ENCODE measurements at regions not wholly inside any gene's neighbourhood (a gene's known extent, or its start where the extent isn't known, plus 50 kb on each side); places are given as distances from the start of the nearest gene placed in this dataset.

- no TSS peak for BruUV-seq (replicated peaks)
- Histone ChIP-seq H3K4me2 (ENCODE audit: low read length) (no peak overlapping the region), H3K4me3 (ENCODE audit: low read length) (no peak overlapping the region), H3K27ac (ENCODE audit: low read length) (no peak overlapping the region), H3K4me1 (ENCODE audit: insufficient read depth, low read length) (no peaks in the 10 kb centered on the region), H3K27me3 (ENCODE audit: low read length) (peaks cover 14% of the 10 kb centered on the region), H3K79me2 (ENCODE audit: low read length) (no peaks in the 10 kb centered on the region), H4K20me1 (ENCODE audit: low read length) (no peaks in the 10 kb centered on the region), H3K9ac (ENCODE audit: low read length) (no peak overlapping the region), H2AFZ (ENCODE audit: low read length) (no peak overlapping the region), H3K9me2 (replicated peaks; ENCODE audit: low read length) (no peaks in the 10 kb centered on the region), H3K36me3 (ENCODE audit: low read depth, low read length) (no peaks in the 10 kb centered on the region), H3F3A (ENCODE audit: low read length, unreplicated experiment) (no peaks in the 10 kb centered on the region), H3K9me3 (ENCODE audit: low read length) (no peaks in the 10 kb centered on the region)
- DNase-seq: no peak
- no peak for ATAC-seq
- TF ChIP-seq EZH2phosphoT487 (IDR thresholded peaks at IDR 0.05; ENCODE audit: borderline replicate concordance, low read length): no peak
- TF ChIP-seq, protein P1, sequence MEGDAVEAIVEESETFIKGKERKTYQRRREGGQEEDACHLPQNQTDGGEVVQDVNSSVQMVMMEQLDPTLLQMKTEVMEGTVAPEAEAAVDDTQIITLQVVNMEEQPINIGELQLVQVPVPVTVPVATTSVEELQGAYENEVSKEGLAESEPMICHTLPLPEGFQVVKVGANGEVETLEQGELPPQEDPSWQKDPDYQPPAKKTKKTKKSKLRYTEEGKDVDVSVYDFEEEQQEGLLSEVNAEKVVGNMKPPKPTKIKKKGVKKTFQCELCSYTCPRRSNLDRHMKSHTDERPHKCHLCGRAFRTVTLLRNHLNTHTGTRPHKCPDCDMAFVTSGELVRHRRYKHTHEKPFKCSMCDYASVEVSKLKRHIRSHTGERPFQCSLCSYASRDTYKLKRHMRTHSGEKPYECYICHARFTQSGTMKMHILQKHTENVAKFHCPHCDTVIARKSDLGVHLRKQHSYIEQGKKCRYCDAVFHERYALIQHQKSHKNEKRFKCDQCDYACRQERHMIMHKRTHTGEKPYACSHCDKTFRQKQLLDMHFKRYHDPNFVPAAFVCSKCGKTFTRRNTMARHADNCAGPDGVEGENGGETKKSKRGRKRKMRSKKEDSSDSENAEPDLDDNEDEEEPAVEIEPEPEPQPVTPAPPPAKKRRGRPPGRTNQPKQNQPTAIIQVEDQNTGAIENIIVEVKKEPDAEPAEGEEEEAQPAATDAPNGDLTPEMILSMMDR (conservative IDR thresholded peaks at IDR 0.05; ENCODE audit: low read depth, low read length): no peak
- TF ChIP-seq EZH2 (IDR thresholded peaks at IDR 0.05; ENCODE audit: low read length, unreplicated experiment): no peak
- ChIA-PET POLR2A (ENCODE audit: unreplicated experiment) (no interaction called here), CTCF (no interaction called here)
- intact Hi-C loops (cut with micrococcal nuclease): no loop called here
Measured at GRCh38 chr4:3845744-3846429, 79.7 kb downstream of the ADRA2C start.

DNA sequence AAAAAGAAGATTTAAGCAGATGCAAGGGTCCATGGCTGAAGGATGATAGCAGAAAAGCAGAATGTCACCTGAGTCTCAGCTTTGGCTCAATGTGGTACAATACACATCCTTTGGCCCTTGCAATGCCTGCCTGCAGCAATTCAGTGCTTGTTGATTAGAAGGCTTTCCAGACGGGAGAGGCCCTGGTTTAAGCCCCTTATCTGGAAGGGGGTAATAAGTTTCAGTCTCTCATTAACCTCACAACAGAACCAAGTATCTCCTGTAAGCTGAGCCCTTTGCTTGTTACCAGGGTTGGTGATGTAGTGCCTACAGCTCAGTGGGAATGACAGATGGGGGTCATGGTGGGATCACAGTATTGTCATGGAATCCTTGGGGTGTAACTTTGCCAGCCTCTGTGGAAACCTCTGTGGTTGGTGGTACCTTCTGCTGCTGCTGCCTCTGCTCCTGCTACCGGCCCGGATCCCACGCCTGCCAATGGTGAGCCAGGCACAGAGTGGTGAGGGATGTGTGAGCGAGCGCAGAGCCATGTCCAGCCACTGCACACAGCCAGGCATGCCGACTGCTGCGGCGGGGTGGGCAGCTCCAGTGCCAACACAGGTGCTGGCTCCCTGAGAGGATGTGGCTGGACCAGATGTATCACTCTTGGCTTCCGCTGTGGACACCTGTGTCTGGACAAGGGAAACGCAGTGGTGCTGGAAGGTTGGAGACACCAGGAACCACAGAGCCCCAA lies 81.2 kb downstream of the ADRA2C start:
- Histone ChIP-seq H2AFZ (ENCODE audit: low read length) (no peak overlapping the region), H3K4me2 (ENCODE audit: low read length) (no peak overlapping the region), H4K20me1 (ENCODE audit: low read length) (no peaks in the 10 kb centered on the region), H3K9me3 (ENCODE audit: low read length) (no peaks in the 10 kb centered on the region), H3K79me2 (ENCODE audit: low read length) (no peaks in the 10 kb centered on the region), H3K4me1 (ENCODE audit: insufficient read depth, low read length) (no peaks in the 10 kb centered on the region), H3F3A (ENCODE audit: low read length, unreplicated experiment) (no peaks in the 10 kb centered on the region), H3K4me3 (ENCODE audit: low read length) (no peak overlapping the region), H3K36me3 (ENCODE audit: low read depth, low read length) (no peaks in the 10 kb centered on the region), H3K9me2 (replicated peaks; ENCODE audit: low read length) (no peaks in the 10 kb centered on the region), H3K9ac (ENCODE audit: low read length) (no peak overlapping the region), H3K27me3 (ENCODE audit: low read length) (peaks cover 13% of the 10 kb centered on the region), H3K27ac (ENCODE audit: low read length) (no peak overlapping the region)
- TF ChIP-seq EZH2 (IDR thresholded peaks at IDR 0.05; ENCODE audit: low read length, unreplicated experiment) (no peak), EZH2phosphoT487 (IDR thresholded peaks at IDR 0.05; ENCODE audit: borderline replicate concordance, low read length) (no peak)
- TF ChIP-seq, protein P1 (conservative IDR thresholded peaks at IDR 0.05; ENCODE audit: low read depth, low read length): no peak
- CTCF ChIA-PET: no interaction called here
- POLR2A ChIA-PET (ENCODE audit: unreplicated experiment): no interaction called here
- ATAC-seq (no peak), DNase-seq (no peak)
- BruUV-seq (replicated peaks): no TSS peak
- intact Hi-C loops (cut with micrococcal nuclease): no loop called here

DNA sequence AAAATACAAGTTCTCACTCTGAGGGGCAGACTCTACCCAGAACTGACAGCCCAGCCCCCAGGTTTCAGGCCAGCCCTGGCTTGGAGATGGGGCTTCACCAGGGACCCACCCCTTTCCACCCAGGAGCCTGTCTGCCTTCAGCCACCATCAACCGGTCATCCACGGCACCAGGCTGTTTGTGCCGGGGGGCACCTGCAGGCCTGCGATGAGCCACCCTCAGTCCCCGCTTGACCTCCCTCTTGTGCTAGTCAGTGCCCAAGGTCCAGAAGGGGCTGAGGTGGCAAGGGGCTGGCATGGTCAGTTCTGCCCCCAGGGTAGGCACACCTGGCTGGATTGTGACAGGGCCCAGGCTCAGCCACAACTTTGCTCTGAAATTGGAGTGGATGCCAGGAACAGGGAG lies 82.1 kb downstream of the ADRA2C start:
- Histone ChIP-seq H3K27me3 (ENCODE audit: low read length) (peaks cover 11% of the 10 kb centered on the region), H3F3A (ENCODE audit: low read length, unreplicated experiment) (no peaks in the 10 kb centered on the region), H3K4me2 (ENCODE audit: low read length) (no peak overlapping the region), H4K20me1 (ENCODE audit: low read length) (no peaks in the 10 kb centered on the region), H3K27ac (ENCODE audit: low read length) (no peak overlapping the region), H3K4me3 (ENCODE audit: low read length) (no peak overlapping the region), H3K9me2 (replicated peaks; ENCODE audit: low read length) (no peaks in the 10 kb centered on the region), H3K79me2 (ENCODE audit: low read length) (no peaks in the 10 kb centered on the region), H2AFZ (ENCODE audit: low read length) (no peak overlapping the region), H3K4me1 (ENCODE audit: insufficient read depth, low read length) (no peaks in the 10 kb centered on the region), H3K9me3 (ENCODE audit: low read length) (no peaks in the 10 kb centered on the region), H3K36me3 (ENCODE audit: low read depth, low read length) (no peaks in the 10 kb centered on the region), H3K9ac (ENCODE audit: low read length) (no peak overlapping the region)
- ATAC-seq (no peak), DNase-seq (no peak)
- CTCF ChIA-PET: no interaction called here
- TF ChIP-seq, protein P1 (conservative IDR thresholded peaks at IDR 0.05; ENCODE audit: low read depth, low read length): no peak
- no peak for TF ChIP-seq EZH2 (IDR thresholded peaks at IDR 0.05; ENCODE audit: low read length, unreplicated experiment)
- no peak for TF ChIP-seq EZH2phosphoT487 (IDR thresholded peaks at IDR 0.05; ENCODE audit: borderline replicate concordance, low read length)
- BruUV-seq (replicated peaks): no TSS peak
- intact Hi-C loops (cut with micrococcal nuclease): no loop called here
- POLR2A ChIA-PET (ENCODE audit: unreplicated experiment): no interaction called here

Data from PC-3 (cell line).